ENCODE measurements at regions not wholly inside any gene's neighbourhood (a gene's known extent, or its start where the extent isn't known, plus 50 kb on each side); places are given as distances from the start of the nearest gene placed in this dataset.

DNA sequence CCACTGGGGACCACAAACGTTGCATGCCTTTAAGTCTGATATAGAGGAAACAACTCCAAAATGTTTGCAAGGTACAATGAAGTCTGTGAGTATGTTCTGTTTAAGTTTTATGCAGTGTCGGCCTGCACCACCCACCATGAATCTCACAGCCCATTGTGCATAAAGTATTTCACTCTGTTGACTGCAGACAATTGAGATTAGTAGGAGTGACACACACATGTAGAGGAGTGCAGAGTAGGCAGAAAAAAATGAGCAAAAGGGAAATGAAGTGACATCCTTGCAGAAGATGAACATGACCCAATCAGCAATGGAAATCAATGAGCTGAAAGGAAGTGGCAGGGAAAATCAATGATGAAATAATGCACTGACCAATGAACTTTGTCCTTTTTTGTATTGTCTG, 315.6 kb upstream of the PTPRD start:
- Histone ChIP-seq H3K4me1 (replicated peaks in 1 of 2) (peaks cover 8 to 21% of the 10 kb centered on the region in 2 donors), H3K4me3 (no peak overlapping the region), H3K27ac (no peak overlapping the region)
- 0 to 60% (median 7%) methylated on average over 1 to 2 of the region's 2 CpGs; no CpG with 5 or more reads in 3 of the 10 experiments for WGBS, 10 experiments
- peak in 4 of 8 experiments; percentile 12 to 72 (median 64) for ATAC-seq (replicated peaks in 6 of 8)
- in situ Hi-C loops (cut with MboI; ENCODE audit: low pct_unique_long_range_greater_than_20kb in 2 of 9, low sequenced_read_pairs in 9 of 9, unreplicated experiment in 9 of 9) = no loop called here

DNA sequence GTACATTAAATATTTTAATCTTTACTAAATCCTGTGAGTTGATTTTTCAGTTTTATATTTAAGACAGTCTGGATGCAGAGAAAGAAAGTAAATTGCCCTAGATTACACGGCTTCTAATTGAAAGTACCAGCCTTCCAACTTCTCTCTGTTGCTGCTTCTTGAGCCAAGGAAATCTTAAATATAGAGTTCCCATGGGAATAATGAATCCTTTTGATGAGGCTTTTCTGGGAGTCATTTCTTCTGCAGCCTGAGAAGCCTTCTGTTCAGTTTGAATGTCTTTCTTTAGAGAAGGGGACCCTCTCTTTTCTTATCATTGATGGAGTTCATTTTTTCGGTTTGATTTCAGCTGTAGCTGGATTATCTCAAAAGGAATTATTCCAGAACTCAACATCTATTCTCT, 317.3 kb upstream of the PTPRD start:
- Histone ChIP-seq H3K4me3 (no peak overlapping the region), H3K4me1 (replicated peaks in 1 of 2) (peaks cover 8 to 21% of the 10 kb centered on the region in 2 donors), H3K27ac (no peak overlapping the region)
- in situ Hi-C loops (cut with MboI; ENCODE audit: low pct_unique_long_range_greater_than_20kb in 2 of 9, low sequenced_read_pairs in 9 of 9, unreplicated experiment in 9 of 9) = no loop called here
- ATAC-seq (replicated peaks in 6 of 8) = no peak
- WGBS, 10 experiments = 0 to 100% (median 48%) methylated on average over 1 to 2 of the region's 2 CpGs; no CpG with 5 or more reads in 2 of the 10 experiments

DNA sequence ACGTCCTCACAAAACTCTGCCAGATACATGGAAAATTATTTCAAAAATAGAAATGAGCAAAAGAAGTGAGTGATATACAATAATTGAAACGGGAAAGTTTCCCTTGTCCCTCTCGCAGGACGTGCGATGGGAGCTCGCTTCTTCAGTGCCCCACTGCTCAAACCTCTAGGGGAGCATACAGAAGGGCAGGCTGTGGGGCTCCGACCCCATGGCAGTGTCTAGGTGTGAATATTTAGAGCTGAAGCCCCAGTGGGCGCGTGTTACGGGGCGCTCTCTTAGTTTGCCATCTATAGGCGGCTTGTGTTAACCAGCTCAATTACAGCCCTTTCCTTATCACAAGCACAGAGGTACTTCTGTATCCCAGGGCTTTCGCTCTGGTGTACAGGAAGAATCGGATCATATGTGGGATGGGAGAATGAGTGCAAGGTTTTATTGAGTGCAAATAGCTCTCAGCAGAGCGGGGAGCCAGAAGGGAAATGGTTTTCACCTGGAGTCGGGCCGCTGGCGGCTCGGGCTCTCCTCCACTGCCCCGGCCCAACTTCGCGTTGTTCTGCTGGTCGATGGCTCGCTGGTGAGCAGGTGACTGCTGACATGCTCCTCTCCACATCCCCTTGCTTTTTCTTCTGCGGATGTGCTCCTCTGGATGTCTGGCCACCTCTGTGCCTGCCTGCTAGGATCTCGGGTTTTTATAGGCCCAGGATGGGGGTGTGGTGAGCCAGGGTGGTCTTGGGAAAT, 334.0 kb upstream of the PTPRD start:
- ATAC-seq (replicated peaks in 6 of 8) = no peak
- H3K4me3 ChIP-seq = no peak overlapping the region
- WGBS, 10 experiments = 24 to 95% (median 87%) methylated on average over 4 to 17 of the region's 26 CpGs; no CpG with 5 or more reads in 2 of the 10 experiments
- H3K4me1 ChIP-seq (replicated peaks in 1 of 2) = no peaks in the 10 kb centered on the region
- no peak overlapping the region for H3K27ac ChIP-seq
- in situ Hi-C loops (cut with MboI; ENCODE audit: low pct_unique_long_range_greater_than_20kb in 2 of 9, low sequenced_read_pairs in 9 of 9, unreplicated experiment in 9 of 9) = no loop called here

DNA sequence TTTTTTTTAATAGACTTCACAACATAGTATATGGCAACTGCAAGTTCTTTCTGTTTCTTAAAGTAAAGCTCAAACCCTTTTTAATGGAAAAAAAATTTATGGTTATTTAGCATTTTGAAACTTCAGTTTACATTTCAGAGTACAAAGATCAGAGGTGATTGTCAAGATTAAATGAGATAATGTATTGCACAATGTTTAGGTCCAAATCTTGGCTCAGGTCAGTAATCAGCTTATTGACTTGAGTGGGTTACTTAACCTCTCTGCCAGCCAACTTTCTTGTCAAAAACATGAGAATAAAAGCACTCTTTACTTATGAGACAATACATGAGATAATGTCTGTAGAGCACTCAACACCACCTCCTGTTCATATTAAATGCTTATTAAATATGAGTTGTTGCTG, 345.1 kb upstream of the PTPRD start:
- no peak for ATAC-seq (replicated peaks in 6 of 8)
- no peak overlapping the region for H3K4me3 ChIP-seq
- H3K27ac ChIP-seq = no peak overlapping the region
- in situ Hi-C loops (cut with MboI; ENCODE audit: low pct_unique_long_range_greater_than_20kb in 2 of 9, low sequenced_read_pairs in 9 of 9, unreplicated experiment in 9 of 9) = no loop called here
- H3K4me1 ChIP-seq (replicated peaks in 1 of 2) = no peaks in the 10 kb centered on the region

DNA sequence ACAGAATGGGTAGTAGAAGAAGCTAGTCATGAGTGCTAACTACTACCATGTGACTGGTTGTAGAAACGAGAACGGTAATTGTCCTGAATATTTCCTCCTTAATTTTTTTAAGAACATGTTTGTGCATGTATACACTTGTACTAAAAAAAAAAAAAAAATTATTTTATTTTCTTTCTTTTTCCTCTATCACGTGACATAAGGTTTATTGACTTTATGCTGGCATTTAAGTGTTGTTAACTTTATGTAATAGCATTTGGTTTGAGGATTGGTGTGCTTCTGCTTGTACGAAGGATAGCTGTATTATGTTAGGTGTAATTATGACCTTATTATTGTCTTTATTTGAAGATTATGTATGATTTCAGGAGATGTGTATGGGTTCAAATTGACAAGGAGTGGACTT, 349.1 kb upstream of the PTPRD start:
- no peak overlapping the region for H3K4me3 ChIP-seq
- H3K4me1 ChIP-seq (replicated peaks in 1 of 2) = no peaks in the 10 kb centered on the region
- in situ Hi-C loops (cut with MboI; ENCODE audit: low pct_unique_long_range_greater_than_20kb in 2 of 9, low sequenced_read_pairs in 9 of 9, unreplicated experiment in 9 of 9) = no loop called here
- no peak overlapping the region for H3K27ac ChIP-seq
- WGBS, 10 experiments = 0 to 97% (median 63%) methylated on average over 1 to 4 of the region's 4 CpGs; no CpG with 5 or more reads in 1 of the 10 experiments
- no peak for ATAC-seq (replicated peaks in 6 of 8)

DNA sequence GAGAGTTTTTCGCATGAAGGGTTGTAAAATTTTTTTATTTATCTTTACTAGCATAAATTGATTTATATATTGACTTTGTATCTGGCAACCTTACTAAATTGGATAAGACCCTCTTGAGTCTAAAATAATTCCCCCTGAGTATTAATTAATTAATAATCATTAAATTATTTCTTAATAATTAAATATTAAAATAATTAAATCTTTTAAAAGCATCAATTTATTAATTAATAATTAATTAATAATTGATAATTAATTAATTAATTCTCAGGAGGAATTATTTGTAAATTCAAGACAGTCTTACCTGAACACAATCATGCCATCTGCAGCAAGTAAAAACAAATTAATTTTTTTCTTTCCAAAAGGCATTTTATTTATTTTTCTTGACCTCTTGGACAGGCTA, 370.4 kb upstream of the PTPRD start:
- in situ Hi-C loops (cut with MboI; ENCODE audit: low pct_unique_long_range_greater_than_20kb in 2 of 9, low sequenced_read_pairs in 9 of 9, unreplicated experiment in 9 of 9) = no loop called here
- H3K27ac ChIP-seq = no peak overlapping the region
- 0 to 100% (median 86%) methylated on average over 1 of the region's 1 CpG; no CpG with 5 or more reads in 1 of the 10 experiments for WGBS, 10 experiments
- H3K4me1 ChIP-seq (replicated peaks in 1 of 2) = no peaks in the 10 kb centered on the region
- no peak overlapping the region for H3K4me3 ChIP-seq
- ATAC-seq (replicated peaks in 6 of 8) = no peak

DNA sequence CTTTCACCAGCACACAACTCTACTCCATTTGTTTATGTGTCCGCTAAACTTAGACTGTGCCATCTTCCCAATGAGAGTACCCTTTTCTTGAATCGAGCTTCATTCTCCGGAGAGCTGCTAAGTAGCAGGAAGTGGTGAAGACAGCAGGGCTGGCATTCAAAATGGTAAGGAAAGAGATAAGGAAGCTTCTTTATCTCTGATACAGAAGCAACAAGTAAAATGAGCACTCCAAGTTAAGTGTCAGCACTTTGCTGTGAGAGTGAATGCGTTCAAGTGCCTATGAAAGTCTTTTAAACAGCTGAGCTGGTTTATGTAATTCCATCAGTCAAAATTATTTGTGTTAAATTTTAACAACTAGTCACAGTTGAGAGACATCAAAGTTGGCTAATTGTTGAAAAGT, 386.8 kb upstream of the PTPRD start:
- no peak for ATAC-seq (replicated peaks in 6 of 8)
- H3K4me1 ChIP-seq (replicated peaks in 1 of 2) = no peaks in the 10 kb centered on the region

DNA sequence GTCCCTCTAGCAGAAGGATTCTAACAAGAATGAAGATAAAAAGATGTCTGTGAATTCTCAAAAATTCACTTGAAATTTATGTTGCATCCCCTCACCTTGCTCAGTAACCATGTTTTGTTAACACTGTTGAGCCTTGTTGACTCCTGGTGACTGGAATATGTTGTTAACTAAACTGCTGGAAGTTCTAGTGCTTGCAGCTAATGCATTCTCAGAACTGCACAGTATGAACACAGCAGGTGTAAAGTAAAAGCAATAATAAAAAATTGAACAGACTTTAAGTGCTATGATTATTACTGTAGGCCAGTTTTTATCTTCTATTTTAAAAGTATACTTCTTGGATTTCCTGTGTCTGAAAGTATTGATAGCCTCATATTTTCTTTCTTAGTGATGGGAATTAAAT, 388.7 kb upstream of the PTPRD start:
- in situ Hi-C loops (cut with MboI; ENCODE audit: low pct_unique_long_range_greater_than_20kb in 2 of 9, low sequenced_read_pairs in 9 of 9, unreplicated experiment in 9 of 9) = no loop called here
- Histone ChIP-seq H3K27ac (no peak overlapping the region), H3K4me3 (no peak overlapping the region), H3K4me1 (replicated peaks in 1 of 2) (no peaks in the 10 kb centered on the region)
- ATAC-seq (replicated peaks in 6 of 8) = no peak

More for the DNA sequence above, 386.8 kb upstream of the PTPRD start:
- WGBS, 10 experiments = 27 to 100% (median 90%) methylated on average over 1 to 4 of the region's 4 CpGs; no CpG with 5 or more reads in 2 of the 10 experiments
- no peak overlapping the region for H3K27ac ChIP-seq
- H3K4me3 ChIP-seq = no peak overlapping the region
- in situ Hi-C loops (cut with MboI; ENCODE audit: low pct_unique_long_range_greater_than_20kb in 2 of 9, low sequenced_read_pairs in 9 of 9, unreplicated experiment in 9 of 9) = no loop called here

DNA sequence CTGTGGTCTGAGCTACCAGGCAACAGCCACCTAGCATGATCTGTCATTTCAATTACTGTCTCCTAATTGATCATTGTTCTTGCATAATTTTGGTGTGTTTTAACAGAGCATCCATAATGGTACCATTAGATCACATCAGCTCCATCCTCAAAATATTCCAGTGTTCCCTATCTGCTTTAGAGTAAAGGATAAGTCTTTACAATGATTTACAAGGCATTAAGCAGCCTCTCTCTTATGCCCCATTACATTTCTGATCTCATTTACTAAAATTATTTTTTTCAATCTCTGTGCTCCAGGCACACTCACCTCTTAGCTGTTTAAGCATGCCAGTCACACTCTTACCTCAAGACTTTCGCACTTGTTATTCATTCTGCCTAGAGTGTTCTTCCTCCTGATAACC, 389.9 kb upstream of the PTPRD start:
- in situ Hi-C loops (cut with MboI; ENCODE audit: low pct_unique_long_range_greater_than_20kb in 2 of 9, low sequenced_read_pairs in 9 of 9, unreplicated experiment in 9 of 9) = no loop called here

DNA sequence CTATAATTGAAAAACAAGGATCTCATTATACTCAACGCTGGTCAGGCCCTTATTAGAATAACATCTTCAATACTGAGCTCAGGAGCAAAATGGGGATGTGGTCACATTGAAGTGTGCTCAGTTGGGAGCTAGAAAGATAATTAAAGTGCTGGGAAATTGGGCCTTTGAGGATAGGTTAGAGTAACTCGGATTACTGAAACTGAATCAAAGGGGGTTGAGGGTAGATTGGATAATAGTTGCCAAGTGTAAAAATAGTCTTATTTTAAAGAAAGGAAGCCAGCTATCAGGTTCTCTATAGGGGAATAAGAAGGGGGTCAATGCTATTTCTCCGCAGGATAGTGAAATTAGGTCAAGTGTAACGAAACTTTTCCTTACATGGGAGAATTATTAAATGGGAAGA, 391.0 kb upstream of the PTPRD start:
- no peak overlapping the region for H3K4me3 ChIP-seq
- ATAC-seq (replicated peaks in 6 of 8) = no peak
- in situ Hi-C loops (cut with MboI; ENCODE audit: low pct_unique_long_range_greater_than_20kb in 2 of 9, low sequenced_read_pairs in 9 of 9, unreplicated experiment in 9 of 9) = no loop called here
- H3K4me1 ChIP-seq (replicated peaks in 1 of 2) = no peaks in the 10 kb centered on the region
- whole genome bisulfite sequencing, 10 experiments = 0 to 93% (median 82%) methylated on average over 2 to 4 of the region's 4 CpGs
- no peak overlapping the region for H3K27ac ChIP-seq

More for the DNA sequence above, 389.9 kb upstream of the PTPRD start:
- Histone ChIP-seq H3K4me1 (replicated peaks in 1 of 2) (no peaks in the 10 kb centered on the region), H3K4me3 (no peak overlapping the region), H3K27ac (no peak overlapping the region)
- peak in 5 of 8 experiments; percentile 49 to 98 (median 79) for ATAC-seq (replicated peaks in 6 of 8)
- WGBS, 10 experiments = 0 to 80% (median 6%) methylated on average over 1 of the region's 1 CpG; no CpG with 5 or more reads in 1 of the 10 experiments

DNA sequence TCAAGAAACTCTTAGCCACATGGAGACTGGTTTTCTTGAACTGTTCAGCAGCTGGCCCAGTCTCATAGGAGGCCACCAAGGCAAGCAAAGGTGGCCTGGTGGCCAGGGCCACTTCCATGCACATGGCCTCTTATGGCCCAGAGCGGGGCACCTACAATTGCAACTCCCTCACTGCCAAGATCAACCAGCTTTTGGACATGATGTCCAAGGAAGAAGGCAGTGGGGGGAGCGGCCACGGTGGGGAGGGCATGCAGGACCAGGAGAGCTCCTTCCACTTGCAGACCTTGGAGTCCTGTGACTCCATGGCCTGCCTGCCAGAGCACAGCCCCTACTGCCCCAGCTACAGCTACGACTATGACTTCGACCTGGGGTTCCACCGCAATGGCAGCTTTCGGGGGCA, 398.9 kb upstream of the PTPRD start:
- WGBS, 10 experiments = 45 to 100% (median 82%) methylated on average over 1 to 4 of the region's 7 CpGs; no CpG with 5 or more reads in 6 of the 10 experiments
- in situ Hi-C loops (cut with MboI; ENCODE audit: low pct_unique_long_range_greater_than_20kb in 2 of 9, low sequenced_read_pairs in 9 of 9, unreplicated experiment in 9 of 9) = no loop called here
- no peak overlapping the region for H3K27ac ChIP-seq
- no peaks in the 10 kb centered on the region for H3K4me1 ChIP-seq (replicated peaks in 1 of 2)
- no peak overlapping the region for H3K4me3 ChIP-seq
- ATAC-seq (replicated peaks in 6 of 8) = no peak

DNA sequence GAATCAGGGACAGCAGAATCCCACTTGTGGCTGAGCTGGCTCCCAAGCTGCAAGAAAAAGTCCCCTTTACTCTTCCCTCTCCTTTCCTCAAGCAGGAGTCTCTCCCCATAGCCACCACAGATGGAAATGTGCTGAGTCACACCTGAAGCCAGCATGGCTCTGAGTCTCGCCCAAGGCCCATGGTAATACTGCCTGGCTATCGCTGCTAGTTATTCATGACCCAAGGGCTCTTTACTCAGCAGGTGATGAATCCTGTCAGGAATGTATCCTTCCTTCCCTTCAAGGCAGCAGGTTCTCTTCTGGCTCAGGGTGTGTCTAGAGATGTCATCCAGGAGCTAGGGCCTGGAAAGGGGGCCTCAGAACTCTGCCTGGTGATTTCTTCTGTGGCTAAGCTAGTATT, 403.3 kb upstream of the PTPRD start:
- Histone ChIP-seq H3K4me3 (no peak overlapping the region), H3K27ac (no peak overlapping the region), H3K4me1 (replicated peaks in 1 of 2) (no peaks in the 10 kb centered on the region)
- WGBS, 10 experiments = 20 to 100% (median 83%) methylated on average over 1 to 2 of the region's 2 CpGs; no CpG with 5 or more reads in 5 of the 10 experiments
- no peak for ATAC-seq (replicated peaks in 6 of 8)
- in situ Hi-C loops (cut with MboI; ENCODE audit: low pct_unique_long_range_greater_than_20kb in 2 of 9, low sequenced_read_pairs in 9 of 9, unreplicated experiment in 9 of 9) = no loop called here

DNA sequence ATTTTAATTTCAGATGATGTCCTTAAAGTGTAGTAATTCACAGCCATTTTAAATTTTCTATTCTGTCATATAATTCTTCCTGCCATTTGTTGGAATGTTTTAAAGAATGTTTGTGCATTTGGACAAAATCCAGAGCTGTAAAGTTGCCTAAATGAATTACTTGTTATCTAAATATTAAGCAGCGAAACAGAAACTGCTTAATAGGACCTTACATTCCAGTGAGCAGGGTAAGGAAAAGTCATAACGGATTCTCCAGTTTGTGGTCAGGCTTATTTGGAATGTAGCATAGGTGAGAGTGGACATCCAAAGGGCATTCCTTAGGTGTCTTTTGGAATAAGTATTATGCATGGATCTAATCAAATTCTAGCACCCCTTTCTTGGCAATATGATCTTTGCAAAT, 410.4 kb upstream of the PTPRD start:
- in situ Hi-C loops (cut with MboI; ENCODE audit: low pct_unique_long_range_greater_than_20kb in 2 of 9, low sequenced_read_pairs in 9 of 9, unreplicated experiment in 9 of 9) = no loop called here
- WGBS, 10 experiments = 0 to 100% (median 41%) methylated on average over 2 of the region's 2 CpGs; no CpG with 5 or more reads in 2 of the 10 experiments
- no peak for ATAC-seq (replicated peaks in 6 of 8)
- no peak overlapping the region for H3K4me3 ChIP-seq
- no peak overlapping the region for H3K27ac ChIP-seq
- H3K4me1 ChIP-seq (replicated peaks in 1 of 2) = no peaks in the 10 kb centered on the region

DNA sequence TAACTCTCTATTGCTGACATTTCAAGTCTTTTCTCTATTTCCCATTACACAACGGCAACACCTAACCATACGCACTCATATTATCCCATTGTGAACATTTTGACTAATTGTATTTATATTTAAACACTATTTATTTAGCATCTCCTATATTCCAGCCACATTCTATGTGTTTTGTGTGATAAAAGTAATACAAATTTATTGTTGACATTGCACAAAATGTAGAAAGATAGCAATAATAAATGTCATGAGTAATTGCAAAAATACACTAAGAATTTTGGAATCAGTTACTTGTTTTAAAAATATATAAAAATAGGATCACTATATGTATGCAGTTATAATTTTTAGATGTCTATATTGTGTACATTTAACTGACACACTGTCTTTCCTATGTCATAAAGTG, 413.0 kb upstream of the PTPRD start:
- ATAC-seq (replicated peaks in 6 of 8) = no peak
- in situ Hi-C loops (cut with MboI; ENCODE audit: low pct_unique_long_range_greater_than_20kb in 2 of 9, low sequenced_read_pairs in 9 of 9, unreplicated experiment in 9 of 9) = no loop called here
- Histone ChIP-seq H3K4me3 (no peak overlapping the region), H3K27ac (no peak overlapping the region), H3K4me1 (replicated peaks in 1 of 2) (no peaks in the 10 kb centered on the region)
- 45 to 100% (median 80%) methylated on average over 1 to 2 of the region's 2 CpGs; no CpG with 5 or more reads in 1 of the 10 experiments for WGBS, 10 experiments
